ENCODE measurements at regions not wholly inside any gene's neighbourhood (a gene's known extent, or its start where the extent isn't known, plus 50 kb on each side); places are given as distances from the start of the nearest gene placed in this dataset.
A peak's percentile ranks its signal among the peaks of the same experiment; 100 is the strongest.
"Not testable (repeated sequence)": the region's sequence is repeated elsewhere in the genome, so short reads cannot be mapped to it uniquely, and the experiment has no call there.

- no peaks in the 10 kb centered on the region for H3K9me3 Mint-ChIP-seq
- no peaks in the 10 kb centered on the region for H3K4me1 Mint-ChIP-seq (ENCODE audit: low read depth)
- DNase-seq (ENCODE audit: low spot score), result no peak
- H3K27ac Mint-ChIP-seq, result no peak overlapping the region
- H3K4me3 Mint-ChIP-seq (ENCODE audit: low read depth), result no peak overlapping the region
- peaks cover 4% of the 10 kb centered on the region for H3K27me3 Mint-ChIP-seq (ENCODE audit: low read depth)
- intact Hi-C loops (cut with micrococcal nuclease), result no loop called here
- no peaks in the 10 kb centered on the region for H3K36me3 Mint-ChIP-seq (ENCODE audit: low read depth)
These were observed 139.9 kb downstream of the GPCPD1 start for GRCh38 chr20:5470943-5471342.

GRCh38 chr20:5470458-5470857 is 140.3 kb downstream of the GPCPD1 start:
- intact Hi-C loops (cut with micrococcal nuclease), result no loop called here
- Mint-ChIP-seq H3K9me3 (no peaks in the 10 kb centered on the region), H3K27ac (no peak overlapping the region), H3K36me3 (ENCODE audit: low read depth) (no peaks in the 10 kb centered on the region), H3K4me1 (ENCODE audit: low read depth) (no peaks in the 10 kb centered on the region), H3K4me3 (ENCODE audit: low read depth) (no peak overlapping the region), H3K27me3 (ENCODE audit: low read depth) (peaks cover 4% of the 10 kb centered on the region)
- no peak for DNase-seq (ENCODE audit: low spot score)

GRCh38 chr20:5469111-5469510 is 141.7 kb downstream of the GPCPD1 start:
- H3K4me1 Mint-ChIP-seq (ENCODE audit: low read depth), result no peaks in the 10 kb centered on the region
- no peaks in the 10 kb centered on the region for H3K9me3 Mint-ChIP-seq
- DNase-seq (ENCODE audit: low spot score), result no peak
- H3K36me3 Mint-ChIP-seq (ENCODE audit: low read depth), result no peaks in the 10 kb centered on the region
- intact Hi-C loops (cut with micrococcal nuclease), result no loop called here
- H3K4me3 Mint-ChIP-seq (ENCODE audit: low read depth), result no peak overlapping the region
- peaks cover 4% of the 10 kb centered on the region for H3K27me3 Mint-ChIP-seq (ENCODE audit: low read depth)
- no peak overlapping the region for H3K27ac Mint-ChIP-seq

- Mint-ChIP-seq H3K27me3 (ENCODE audit: low read depth) (peaks cover 4% of the 10 kb centered on the region), H3K4me3 (ENCODE audit: low read depth) (no peak overlapping the region), H3K36me3 (ENCODE audit: low read depth) (no peaks in the 10 kb centered on the region), H3K4me1 (ENCODE audit: low read depth) (no peaks in the 10 kb centered on the region), H3K27ac (no peak overlapping the region), H3K9me3 (no peaks in the 10 kb centered on the region)
- DNase-seq (ENCODE audit: low spot score), result no peak
- intact Hi-C loops (cut with micrococcal nuclease), result no loop called here
These were observed 143.7 kb downstream of the GPCPD1 start for GRCh38 chr20:5467086-5467485.

- intact Hi-C loops (cut with micrococcal nuclease), result no loop called here
- H3K4me1 Mint-ChIP-seq (ENCODE audit: low read depth), result no peaks in the 10 kb centered on the region
- DNase-seq (ENCODE audit: low spot score), result no peak
- no peak overlapping the region for H3K27ac Mint-ChIP-seq
- peaks cover 10% of the 10 kb centered on the region for H3K27me3 Mint-ChIP-seq (ENCODE audit: low read depth)
- H3K9me3 Mint-ChIP-seq, result no peaks in the 10 kb centered on the region
- H3K36me3 Mint-ChIP-seq (ENCODE audit: low read depth), result no peaks in the 10 kb centered on the region
- no peak overlapping the region for H3K4me3 Mint-ChIP-seq (ENCODE audit: low read depth)
These were observed 145.2 kb downstream of the GPCPD1 start for GRCh38 chr20:5465604-5465927.

- Mint-ChIP-seq H3K4me1 (ENCODE audit: low read depth) (no peaks in the 10 kb centered on the region), H3K27ac (no peak overlapping the region), H3K4me3 (ENCODE audit: low read depth) (no peak overlapping the region), H3K9me3 (no peaks in the 10 kb centered on the region), H3K27me3 (ENCODE audit: low read depth) (peaks cover 11% of the 10 kb centered on the region), H3K36me3 (ENCODE audit: low read depth) (no peaks in the 10 kb centered on the region)
- DNase-seq (ENCODE audit: low spot score), result no peak
- intact Hi-C loops (cut with micrococcal nuclease), result no loop called here
These were observed 145.8 kb downstream of the GPCPD1 start for GRCh38 chr20:5464901-5465603.

- Mint-ChIP-seq H3K9me3 (no peaks in the 10 kb centered on the region), H3K27me3 (ENCODE audit: low read depth) (peaks cover 11% of the 10 kb centered on the region), H3K4me1 (ENCODE audit: low read depth) (no peaks in the 10 kb centered on the region), H3K36me3 (ENCODE audit: low read depth) (no peaks in the 10 kb centered on the region), H3K27ac (no peak overlapping the region), H3K4me3 (ENCODE audit: low read depth) (no peak overlapping the region)
- DNase-seq (ENCODE audit: low spot score), result no peak
- intact Hi-C loops (cut with micrococcal nuclease), result no loop called here
These were observed 146.4 kb upstream of the PROKR2 start for GRCh38 chr20:5463007-5463686.

- H3K9me3 Mint-ChIP-seq; H3K36me3 Mint-ChIP-seq (ENCODE audit: low read depth); H3K4me1 Mint-ChIP-seq (ENCODE audit: low read depth); H3K27ac Mint-ChIP-seq; intact Hi-C loops (cut with micrococcal nuclease); H3K4me3 Mint-ChIP-seq (ENCODE audit: low read depth); H3K27me3 Mint-ChIP-seq (ENCODE audit: low read depth); DNase-seq (ENCODE audit: low spot score): not testable (repeated sequence)
These were observed 137.0 kb upstream of the PROKR2 start for GRCh38 chr20:5453745-5454144.

GRCh38 chr20:5453316-5453715 is 136.6 kb upstream of the PROKR2 start:
- intact Hi-C loops (cut with micrococcal nuclease); H3K9me3 Mint-ChIP-seq; DNase-seq (ENCODE audit: low spot score); H3K36me3 Mint-ChIP-seq (ENCODE audit: low read depth); H3K4me3 Mint-ChIP-seq (ENCODE audit: low read depth); H3K4me1 Mint-ChIP-seq (ENCODE audit: low read depth); H3K27ac Mint-ChIP-seq; H3K27me3 Mint-ChIP-seq (ENCODE audit: low read depth): not testable (repeated sequence)

GRCh38 chr20:5452691-5453090 is 135.9 kb upstream of the PROKR2 start:
- H3K4me1 Mint-ChIP-seq (ENCODE audit: low read depth); H3K36me3 Mint-ChIP-seq (ENCODE audit: low read depth); DNase-seq (ENCODE audit: low spot score); H3K4me3 Mint-ChIP-seq (ENCODE audit: low read depth); H3K27me3 Mint-ChIP-seq (ENCODE audit: low read depth); intact Hi-C loops (cut with micrococcal nuclease); H3K9me3 Mint-ChIP-seq; H3K27ac Mint-ChIP-seq: not testable (repeated sequence)

GRCh38 chr20:5452286-5452685 is 135.5 kb upstream of the PROKR2 start:
- H3K27me3 Mint-ChIP-seq (ENCODE audit: low read depth); H3K9me3 Mint-ChIP-seq; DNase-seq (ENCODE audit: low spot score); H3K4me1 Mint-ChIP-seq (ENCODE audit: low read depth); intact Hi-C loops (cut with micrococcal nuclease); H3K4me3 Mint-ChIP-seq (ENCODE audit: low read depth); H3K36me3 Mint-ChIP-seq (ENCODE audit: low read depth); H3K27ac Mint-ChIP-seq: not testable (repeated sequence)

GRCh38 chr20:5451643-5452210 is 135.0 kb upstream of the PROKR2 start:
- peaks cover 2% of the 10 kb centered on the region for H3K4me1 Mint-ChIP-seq (ENCODE audit: low read depth)
- DNase-seq (ENCODE audit: low spot score), result no peak
- H3K27ac Mint-ChIP-seq, result no peak overlapping the region
- H3K27me3 Mint-ChIP-seq (ENCODE audit: low read depth), result peaks cover 8% of the 10 kb centered on the region
- H3K4me3 Mint-ChIP-seq (ENCODE audit: low read depth), result no peak overlapping the region
- H3K9me3 Mint-ChIP-seq, result no peaks in the 10 kb centered on the region
- no peaks in the 10 kb centered on the region for H3K36me3 Mint-ChIP-seq (ENCODE audit: low read depth)
- intact Hi-C loops (cut with micrococcal nuclease), result no loop called here

GRCh38 chr20:5448449-5449118 is 131.8 kb upstream of the PROKR2 start:
- Mint-ChIP-seq H3K9me3 (no peaks in the 10 kb centered on the region), H3K4me3 (ENCODE audit: low read depth) (no peak overlapping the region), H3K27ac (no peak overlapping the region), H3K4me1 (ENCODE audit: low read depth) (peaks cover 2% of the 10 kb centered on the region), H3K36me3 (ENCODE audit: low read depth) (no peaks in the 10 kb centered on the region), H3K27me3 (ENCODE audit: low read depth) (peaks cover 10% of the 10 kb centered on the region)
- intact Hi-C loops (cut with micrococcal nuclease), result loop anchor here (1.0 kb wide), 1 partner anchor 243 kb away; no protein-coding TSS in a partner anchor
- peak; percentile 18 for DNase-seq (ENCODE audit: low spot score)
